HUES64 (cell line): ENCODE measurements at regions not wholly inside any gene's neighbourhood (a gene's known extent, or its start where the extent isn't known, plus 50 kb on each side); places are given as distances from the start of the nearest gene placed in this dataset.
"Not testable (repeated sequence)": the region's sequence is repeated elsewhere in the genome, so short reads cannot be mapped to it uniquely, and the experiment has no call there.

Source experiments
- H3K27ac ChIP-seq: 2 replicates; pipeline ENCODE4 v1.7.0; 2013; ENCODE audit warnings: low read depth, low read length, inconsistent platforms
- H3K27me3 ChIP-seq: 2 replicates; pipeline ENCODE4 v1.6.1; 2013; ENCODE audit warnings: mild to moderate bottlenecking, low read length; ENCODE audit not compliant: insufficient read depth
- H3K36me3 ChIP-seq: 2 replicates; pipeline ENCODE4 v1.6.1; 2013; ENCODE audit warnings: mild to moderate bottlenecking, low read length; ENCODE audit not compliant: insufficient read depth
- H3K4me1 ChIP-seq: 2 replicates; pipeline ENCODE4 v1.6.1; 2013; ENCODE audit warnings: mild to moderate bottlenecking, low read length, moderate library complexity; ENCODE audit not compliant: insufficient read depth
- H3K4me3 ChIP-seq: 2 replicates; pipeline ENCODE4 v1.5.1; 2013; ENCODE audit warnings: mild to moderate bottlenecking, low read length, moderate library complexity
- H3K9ac ChIP-seq: 2 replicates; pipeline ENCODE4 v1.6.1; 2013; ENCODE audit warnings: mild to moderate bottlenecking, low read depth, low read length
- H3K9me3 ChIP-seq: 2 replicates; pipeline ENCODE4 v1.6.1; 2013; ENCODE audit warnings: low read depth, low read length; ENCODE audit not compliant: insufficient read depth
- WGBS: fragments of 150-250, 120-280 bp; methylation state at CpG from one replicate; pipeline ENCODE4 v1.1.7; 2013; ENCODE audit warnings: missing lambda C conversion rate; 5-methylcytosine and 5-hydroxymethylcytosine counted together

DNA sequence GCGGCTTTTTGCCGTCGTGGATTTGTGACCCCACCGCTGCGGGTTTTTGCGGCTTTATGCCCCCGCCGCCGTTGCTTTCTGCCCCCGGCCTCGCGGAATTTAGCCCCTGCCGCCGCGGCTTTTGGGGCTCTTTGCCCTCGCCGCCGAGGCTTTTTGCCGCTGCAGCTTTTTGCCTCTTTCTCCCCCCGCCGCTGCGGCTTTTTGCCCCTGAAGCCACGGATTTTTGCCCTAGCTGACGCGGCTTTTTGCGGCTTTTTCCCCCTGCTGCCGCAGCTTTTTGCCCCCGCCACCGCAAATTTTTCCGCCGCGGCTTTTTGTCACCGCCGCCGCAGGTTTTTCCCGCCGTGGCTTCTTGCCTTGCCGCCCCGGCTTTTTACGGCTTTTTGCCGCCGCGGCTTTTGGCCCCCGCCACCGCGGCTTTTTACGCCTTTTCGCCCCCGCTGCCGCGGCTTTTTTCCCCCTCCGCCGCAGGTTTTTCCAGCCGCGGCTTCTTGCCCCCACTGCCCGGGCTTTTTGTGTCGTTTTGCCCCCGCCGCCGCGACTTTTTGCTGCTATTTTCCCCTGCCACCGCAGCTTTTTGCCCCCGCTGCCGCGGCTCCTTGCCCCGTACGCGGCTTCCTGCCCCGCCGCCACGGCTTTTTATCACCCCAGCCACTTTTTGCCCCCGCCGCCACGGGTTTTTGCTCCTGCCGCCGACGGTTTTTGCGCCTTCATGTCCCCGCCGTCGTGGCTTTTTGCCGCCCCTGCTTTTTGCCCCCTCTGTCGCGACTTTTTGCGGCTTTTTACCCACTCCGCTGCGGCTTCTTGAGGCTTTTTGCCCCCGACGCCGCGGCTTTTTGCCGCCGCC lies 3933.6 kb downstream of the SRGAP2C start:
- H3K27me3 ChIP-seq = no peaks in the 10 kb centered on the region
- H3K4me3 ChIP-seq = no peak overlapping the region
- no peak overlapping the region for H3K27ac ChIP-seq
- H3K9ac ChIP-seq = no peak overlapping the region
- 94% methylated on average over 93 of the region's 93 CpGs for WGBS
- no peaks in the 10 kb centered on the region for H3K36me3 ChIP-seq
- no peaks in the 10 kb centered on the region for H3K4me1 ChIP-seq
- H3K9me3 ChIP-seq = peaks cover 44% of the 10 kb centered on the region

DNA sequence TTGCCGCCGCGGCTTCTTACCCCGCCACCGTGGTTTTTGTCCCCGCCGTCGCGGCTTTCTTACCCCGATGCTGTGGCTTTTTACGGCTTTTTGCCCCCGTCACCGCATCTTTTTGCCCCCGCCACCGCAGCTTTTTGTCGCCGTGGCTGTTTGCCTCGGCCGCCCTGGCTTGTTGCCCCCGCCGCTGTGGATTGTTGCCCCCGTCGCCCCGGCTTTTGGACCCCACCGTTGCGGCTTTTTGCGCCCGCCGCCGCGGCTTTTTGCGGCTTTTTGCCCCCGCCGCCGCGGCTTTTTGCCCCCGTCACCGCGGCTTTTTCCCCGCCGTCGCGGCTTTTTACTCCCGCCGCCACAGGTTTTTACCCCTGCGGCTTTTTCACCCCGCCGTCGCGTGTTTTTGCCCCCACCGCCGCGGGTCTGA lies 3934.3 kb downstream of the SRGAP2C start:
- Histone ChIP-seq H3K27me3 (no peaks in the 10 kb centered on the region), H3K36me3 (no peaks in the 10 kb centered on the region), H3K27ac (no peak overlapping the region), H3K9me3 (peaks cover 45% of the 10 kb centered on the region), H3K4me3 (no peak overlapping the region), H3K4me1 (no peaks in the 10 kb centered on the region), H3K9ac (no peak overlapping the region)
- 97% methylated on average over 53 of the region's 53 CpGs for WGBS

DNA sequence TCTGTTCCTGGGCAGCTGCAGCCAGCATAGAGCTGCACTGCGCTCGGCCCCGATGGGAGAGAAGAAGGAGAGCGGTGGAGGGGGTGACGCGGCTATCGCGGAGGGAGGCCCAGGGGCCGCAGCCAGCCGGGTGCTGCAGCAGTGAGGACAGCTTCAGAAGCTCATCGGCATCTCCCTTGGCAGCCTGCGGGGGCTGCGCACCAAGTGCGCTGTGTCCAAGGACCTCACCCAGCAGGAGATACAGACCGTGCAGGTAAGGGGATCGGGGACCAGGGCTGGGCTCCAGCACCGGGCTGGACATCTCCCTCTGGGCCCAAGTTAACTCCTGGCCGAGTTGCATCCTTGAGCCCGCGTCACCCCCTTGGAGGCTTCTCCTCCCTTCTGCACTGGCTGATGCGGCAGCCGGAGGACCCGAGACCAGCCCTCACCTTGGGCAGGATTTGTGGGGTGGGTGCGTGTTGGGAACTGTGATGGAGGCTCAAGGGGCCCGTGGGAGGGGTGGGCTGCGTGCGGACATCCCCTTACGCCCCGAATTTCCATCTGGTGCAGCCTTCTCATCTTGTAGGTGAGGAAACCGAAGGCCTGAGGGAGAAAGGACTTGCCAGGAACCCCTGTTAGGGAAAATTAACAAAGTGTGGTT lies 3934.9 kb downstream of the SRGAP2C start:
- H3K9me3 ChIP-seq = peaks cover 48% of the 10 kb centered on the region
- not testable (repeated sequence) for H3K36me3 ChIP-seq, H3K4me3 ChIP-seq, H3K9ac ChIP-seq, H3K4me1 ChIP-seq, H3K27me3 ChIP-seq, H3K27ac ChIP-seq
- 94% methylated on average over 30 of the region's 30 CpGs for WGBS

DNA sequence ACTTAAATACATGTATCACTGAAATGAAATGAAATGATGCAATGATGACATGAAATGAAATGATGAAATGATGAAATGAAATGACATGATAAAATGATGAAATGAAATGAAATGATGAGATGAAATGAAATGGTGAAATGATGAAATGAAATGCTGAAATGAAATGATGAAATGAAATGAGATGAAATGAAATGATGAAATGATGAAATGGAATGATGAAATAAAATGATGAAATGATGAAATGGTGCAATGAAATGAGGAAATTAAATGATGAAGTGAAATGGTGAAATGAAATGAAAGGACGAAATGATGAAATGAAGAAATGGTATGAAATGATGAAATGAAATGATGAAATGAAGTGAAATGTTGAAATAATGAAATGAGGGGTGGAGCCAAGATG lies 3937.8 kb downstream of the SRGAP2C start:
- not testable (repeated sequence) for H3K27ac ChIP-seq, H3K4me3 ChIP-seq, H3K9ac ChIP-seq, H3K36me3 ChIP-seq, H3K27me3 ChIP-seq, H3K4me1 ChIP-seq
- 89% methylated on average over 1 of the region's 1 CpG for WGBS
- peaks cover 41% of the 10 kb centered on the region for H3K9me3 ChIP-seq
